IMR-90 (cell line): ENCODE measurements at regions not wholly inside any gene's neighbourhood (a gene's known extent, or its start where the extent isn't known, plus 50 kb on each side); places are given as distances from the start of the nearest gene placed in this dataset.

Source experiments
- ATAC-seq: fragments of 200-7000 bp; cut with Tn5 transposase; 2 replicates; pipeline ENCODE4 v1.9.1; 2020; ENCODE audit warnings: low read depth, mild to moderate bottlenecking, moderate library complexity
- BruUV-seq: library from RNA; stranded (reverse); fragments of 400-500 nt; replicated peaks from 2 replicates; lab custom pipeline; 2021; lab: Mats Ljungman, UMichigan
- CTCF ChIA-PET: fragments of 300-600 bp; formaldehyde crosslinking; extraction: SDS; loops from one replicate; lab custom pipeline; 2021; ENCODE audit warnings: antibody characterized with exemption; lab: Yijun Ruan, JAX
- POLR2A ChIA-PET: fragments of 300-600 bp; sonication (Branson Sonifier 250); formaldehyde crosslinking; loops from one replicate; lab custom pipeline; 2022; ENCODE audit warnings: antibody characterized with exemption; ENCODE audit not compliant: unreplicated experiment; lab: Charles Lee
- DNase-seq: peaks from one replicate; pipeline ENCODE4 v3.0.0; 2013
- H2AFZ ChIP-seq: replicated peaks from 2 replicates; pipeline ENCODE3; 2013; ENCODE audit warnings: low read length, mild to moderate bottlenecking; ENCODE audit not compliant: poor library complexity
- H2AK5ac ChIP-seq: 2 replicates; pipeline ENCODE4 v1.6.1; 2013; ENCODE audit warnings: low read depth, low read length, inconsistent platforms
- H2AK9ac ChIP-seq: replicated peaks from 2 replicates; pipeline ENCODE3; 2013; ENCODE audit warnings: mild to moderate bottlenecking, low read depth, low read length, moderate library complexity; ENCODE audit not compliant: poor library complexity
- H2BK120ac ChIP-seq: 2 replicates; pipeline ENCODE4 v1.6.1; 2013; ENCODE audit warnings: low read depth, low read length, inconsistent platforms
- H2BK15ac ChIP-seq: 3 replicates; pipeline ENCODE4 v1.6.1; 2013; ENCODE audit warnings: low read depth, low read length, inconsistent platforms
- H2BK20ac ChIP-seq: 2 replicates; pipeline ENCODE4 v1.6.1; 2013; ENCODE audit warnings: low read depth, mild to moderate bottlenecking, inconsistent platforms, low read length, moderate library complexity
- H2BK5ac ChIP-seq: 2 replicates; pipeline ENCODE4 v1.6.1; 2013; ENCODE audit warnings: mild to moderate bottlenecking, low read depth, low read length, inconsistent platforms; ENCODE audit not compliant: poor library complexity, severe bottlenecking
- H3K14ac ChIP-seq: replicated peaks from 2 replicates; pipeline ENCODE4 v1.6.1; 2013; ENCODE audit warnings: low read depth, low read length, inconsistent platforms
- H3K18ac ChIP-seq: 2 replicates; pipeline ENCODE4 v1.6.1; 2013; ENCODE audit warnings: low read depth, low read length, control low read depth
- H3K23ac ChIP-seq: 2 replicates; pipeline ENCODE4 v1.6.1; 2013; ENCODE audit warnings: low read depth, low read length, inconsistent platforms
- H3K27ac ChIP-seq: 2 replicates; pipeline ENCODE4 v1.5.1; 2013; ENCODE audit warnings: mild to moderate bottlenecking, control low read depth, low read length; ENCODE audit not compliant: insufficient read depth
- H3K27me3 ChIP-seq: 2 replicates; pipeline ENCODE4 v1.6.1; 2013; ENCODE audit warnings: low read length; ENCODE audit not compliant: control insufficient read depth, insufficient read depth
- H3K36me3 ChIP-seq: 2 replicates; pipeline ENCODE4 v1.6.1; 2013; ENCODE audit warnings: low read length, mixed read lengths; ENCODE audit not compliant: control insufficient read depth, insufficient read depth
- H3K4ac ChIP-seq: 2 replicates; pipeline ENCODE4 v1.6.1; 2013; ENCODE audit warnings: low read depth, low read length, inconsistent platforms
- H3K4me1 ChIP-seq: 2 replicates; pipeline ENCODE4 v1.6.1; 2013; ENCODE audit warnings: low read length, mixed read lengths; ENCODE audit not compliant: control insufficient read depth, insufficient read depth
- H3K4me2 ChIP-seq: 2 replicates; pipeline ENCODE4 v1.6.1; 2013; ENCODE audit warnings: low read depth, mild to moderate bottlenecking, control low read depth, low read length, moderate library complexity
- H3K4me3 ChIP-seq: 2 replicates; pipeline ENCODE4 v1.5.1; 2013; ENCODE audit warnings: low read depth, mild to moderate bottlenecking, control low read depth, low read length, moderate library complexity; ENCODE audit not compliant: insufficient read depth
- H3K56ac ChIP-seq: 2 replicates; pipeline ENCODE4 v1.6.1; 2013; ENCODE audit warnings: low read length, inconsistent platforms; ENCODE audit not compliant: insufficient read depth; ENCODE audit errors: extremely low read depth
- H3K79me1 ChIP-seq, 2 experiments: 2 replicates each; pipeline ENCODE4 v1.6.1; 2013; ENCODE audit warnings: low read length in 2 of 2, inconsistent platforms in 1 of 2, low read depth in 1 of 2
- H3K9ac ChIP-seq: 2 replicates; pipeline ENCODE4 v1.6.1; 2013; ENCODE audit warnings: low read depth, low read length, control low read depth
- H3K9me1 ChIP-seq: 2 replicates; pipeline ENCODE4 v1.6.1; 2013; ENCODE audit warnings: low read length, inconsistent platforms; ENCODE audit not compliant: insufficient read depth
- H3K9me3 ChIP-seq: 2 replicates; pipeline ENCODE4 v1.6.1; 2013; ENCODE audit warnings: low read length; ENCODE audit not compliant: control insufficient read depth, insufficient read depth
- H4K20me1 ChIP-seq: 2 replicates; pipeline ENCODE4 v1.6.1; 2013; ENCODE audit warnings: low read length, inconsistent platforms; ENCODE audit not compliant: insufficient read depth
- H4K5ac ChIP-seq: 2 replicates; pipeline ENCODE4 v1.6.1; 2013; ENCODE audit warnings: mild to moderate bottlenecking, low read depth, low read length, control low read depth
- H4K8ac ChIP-seq, 2 experiments: 2 replicates each; pipeline ENCODE4 v1.6.1; 2013; ENCODE audit warnings: low read depth in 2 of 2, low read length in 2 of 2, control low read depth in 1 of 2, inconsistent platforms in 1 of 2
- H4K91ac ChIP-seq: 2 replicates; pipeline ENCODE4 v1.6.1; 2013; ENCODE audit warnings: low read depth, low read length, inconsistent platforms; ENCODE audit not compliant: insufficient read depth
- CEBPB ChIP-seq: IDR thresholded peaks from 2 replicates; pipeline ENCODE4 v1.6.1; 2012; ENCODE audit warnings: low read depth, low read length, improper control_type of control experiment
- ELK1 ChIP-seq: fragments of 150-350 bp; IDR thresholded peaks from 2 replicates; pipeline ENCODE4 v1.6.1; 2016; ENCODE audit warnings: low read depth, mild to moderate bottlenecking, low read length, moderate library complexity, borderline replicate concordance
- NFE2L2 ChIP-seq: fragments of 150-350 bp; IDR thresholded peaks from 2 replicates; pipeline ENCODE4 v1.6.1; 2016; ENCODE audit warnings: low read depth, mild to moderate bottlenecking, low read length
- USF2 ChIP-seq: fragments of 150-350 bp; IDR thresholded peaks from 2 replicates; pipeline ENCODE4 v1.6.1; 2017; ENCODE audit warnings: mild to moderate bottlenecking, antibody characterized with exemption, low read length, low read depth
- WGBS, 2 experiments: methylation state at CpG; one replicate each; pipeline versions ENCODE4 v1.1.5 to v1.1.7; 2013; ENCODE audit warnings: missing lambda C conversion rate in 2 of 2; ENCODE audit not compliant: insufficient read length in 1 of 2; ENCODE audit errors: extremely low coverage in 2 of 2; 5-methylcytosine and 5-hydroxymethylcytosine counted together
- dilution Hi-C: fragments of 300-500 bp; cut with HindIII; formaldehyde crosslinking; loops from one replicate; pipeline ENCODE4 v1.14.3; 2018; ENCODE audit warnings: low sequenced_read_pairs; ENCODE audit not compliant: unreplicated experiment
- in situ Hi-C: fragments of 300-500 bp; cut with MboI; formaldehyde crosslinking; loops from 3 replicates; pipeline ENCODE4 v1.14.3; 2019; ENCODE audit warnings: low sequenced_read_pairs, inconsistent platforms, mixed read lengths
- intact Hi-C: fragments of 100-400 bp; cut with micrococcal nuclease; formaldehyde crosslinking; loops from 2 replicates; pipeline ENCODE4 v1.10.0; 2022

GRCh38 chr16:86202267-86202666 is 303.3 kb downstream of the IRF8 start:
- H4K8ac ChIP-seq, result no peak overlapping the region
- no peak overlapping the region for H3K4me2 ChIP-seq
- no peak overlapping the region for H2AK9ac ChIP-seq
- H2BK20ac ChIP-seq, result no peak overlapping the region
- H2BK120ac ChIP-seq, result no peak overlapping the region
- POLR2A ChIA-PET, result interaction anchor here (0.7 kb wide), 1 partner anchor 853 kb away, joined by 3 read pairs; no protein-coding TSS in a partner anchor
- no peak overlapping the region for H3K4me3 ChIP-seq
- H4K91ac ChIP-seq, result no peak overlapping the region
- WGBS, 2 experiments, result 98% methylated on average over 12 of the region's 16 CpGs; no CpG with 5 or more reads in 1 of the 2 experiments
- intact Hi-C loops, result no loop called here
- no peaks in the 10 kb centered on the region for H3K27me3 ChIP-seq
- ATAC-seq (no peak), DNase-seq (no peak)
- no peak overlapping the region for H2AFZ ChIP-seq
- peaks cover 15% of the 10 kb centered on the region for H3K4me1 ChIP-seq
- dilution Hi-C loops, result no loop called here
- no peak overlapping the region; the same call in 1 of the 2 replicates for H3K4ac ChIP-seq
- H3K79me1 ChIP-seq, result peaks cover 0 to 3% of the 10 kb centered on the region in 2 experiments; a peak in 1 of 4 replicates
- H4K20me1 ChIP-seq, result no peaks in the 10 kb centered on the region
- BruUV-seq, result no TSS peak
- no peak overlapping the region for H2BK5ac ChIP-seq
- H3K27ac ChIP-seq, result no peak overlapping the region
- H3K56ac ChIP-seq, result no peak overlapping the region
- no peak for TF ChIP-seq CEBPB
- no peak for TF ChIP-seq ELK1
- no peak for TF ChIP-seq NFE2L2
- no peak for TF ChIP-seq USF2
- CTCF ChIA-PET, result no interaction called here
- H3K36me3 ChIP-seq, result no peaks in the 10 kb centered on the region
- 0 out of 2 replicates have a peak overlapping the region, but pooled peaks have one; percentile 26 for H2AK5ac ChIP-seq
- no peak overlapping the region for H3K18ac ChIP-seq
- H3K9me1 ChIP-seq, result no peaks in the 10 kb centered on the region
- H3K9ac ChIP-seq, result no peak overlapping the region
- no peak overlapping the region for H3K23ac ChIP-seq
- H3K14ac ChIP-seq, result no peak overlapping the region
- no peak overlapping the region for H2BK15ac ChIP-seq
- no peak overlapping the region for H4K5ac ChIP-seq
- H3K9me3 ChIP-seq, result no peaks in the 10 kb centered on the region
- in situ Hi-C loops, result no loop called here
